HG02970 (cell line): ENCODE measurements at regions not wholly inside any gene's neighbourhood (a gene's known extent, or its start where the extent isn't known, plus 50 kb on each side); places are given as distances from the start of the nearest gene placed in this dataset.
"Not testable (repeated sequence)": the region's sequence is repeated elsewhere in the genome, so short reads cannot be mapped to it uniquely, and the experiment has no call there.

Experiments used
- ATAC-seq: cut with Tn5 transposase; IDR thresholded peaks from one replicate; pipeline ENCODE4 v1.9.1; 2021; ENCODE audit warnings: mild to moderate bottlenecking, moderate library complexity, moderate number of reproducible peaks; ENCODE audit not compliant: unreplicated experiment, low FRiP score

DNA sequence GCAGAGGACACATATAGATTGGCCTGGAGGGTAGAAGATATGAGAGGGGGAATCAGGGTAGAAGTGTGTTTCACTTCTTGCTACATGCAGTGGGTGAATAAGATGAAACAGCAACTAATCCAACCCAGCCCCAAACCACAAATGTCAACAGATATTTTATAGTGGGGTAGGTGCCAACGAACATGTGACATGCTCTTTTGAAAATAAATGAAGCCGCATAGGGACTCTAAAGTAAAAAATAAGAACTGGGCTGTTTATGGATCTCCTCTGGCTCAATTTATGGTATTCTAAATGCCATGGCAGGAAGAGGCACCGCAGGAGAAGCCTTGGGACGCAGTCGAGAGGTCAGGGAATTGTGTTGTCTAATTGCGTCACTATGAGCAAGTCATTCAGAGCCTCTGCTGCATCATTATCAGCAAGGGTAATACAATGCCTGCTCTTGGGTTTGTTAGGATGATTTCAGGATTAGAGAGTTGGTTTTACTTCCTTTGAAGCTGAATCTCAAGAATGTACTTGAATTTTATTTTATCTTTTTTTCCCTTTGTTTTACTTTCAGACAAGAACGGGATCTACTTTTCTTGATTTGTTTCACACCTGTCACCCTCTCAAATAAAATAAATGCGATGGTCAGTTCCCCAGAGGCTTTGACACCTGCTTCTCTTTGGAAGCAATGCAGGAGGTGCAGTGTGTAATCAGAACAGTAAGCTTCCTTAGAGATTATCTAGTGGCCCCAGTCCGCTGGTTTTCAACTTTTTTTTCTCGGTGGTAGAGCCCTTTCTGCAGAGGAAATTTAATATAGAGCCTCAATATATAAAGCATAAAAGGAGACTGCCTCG is 375.6 kb upstream of the CLINT1 start:
- no peak for ATAC-seq

DNA sequence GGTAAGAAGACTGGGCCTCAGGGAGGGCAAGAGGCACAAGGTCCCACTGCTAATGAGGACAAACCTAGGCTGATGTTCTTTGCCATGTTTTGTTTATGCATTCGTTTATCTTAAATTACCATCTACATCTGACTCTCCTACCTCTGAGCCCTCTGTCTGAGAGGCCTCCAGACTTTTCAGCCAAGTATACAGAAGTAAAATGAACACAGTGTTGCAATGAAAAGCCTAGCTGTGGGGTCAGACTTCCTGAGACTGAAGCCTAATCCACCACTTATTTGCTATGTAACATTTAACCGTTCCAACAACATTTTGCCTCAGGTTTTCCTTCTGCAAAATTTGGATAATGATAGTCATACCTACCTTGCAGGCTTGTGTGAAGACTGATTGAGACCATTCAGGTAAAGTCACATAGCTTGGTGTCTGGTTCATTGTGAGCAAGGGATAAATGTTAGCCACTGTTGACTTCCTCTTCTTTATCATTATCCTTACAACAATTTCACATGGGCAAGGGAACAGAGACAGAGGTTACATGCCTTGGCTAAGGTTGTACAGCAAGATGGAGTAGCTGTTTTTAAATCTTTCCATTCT is 374.9 kb upstream of the CLINT1 start:
- ATAC-seq: no peak

DNA sequence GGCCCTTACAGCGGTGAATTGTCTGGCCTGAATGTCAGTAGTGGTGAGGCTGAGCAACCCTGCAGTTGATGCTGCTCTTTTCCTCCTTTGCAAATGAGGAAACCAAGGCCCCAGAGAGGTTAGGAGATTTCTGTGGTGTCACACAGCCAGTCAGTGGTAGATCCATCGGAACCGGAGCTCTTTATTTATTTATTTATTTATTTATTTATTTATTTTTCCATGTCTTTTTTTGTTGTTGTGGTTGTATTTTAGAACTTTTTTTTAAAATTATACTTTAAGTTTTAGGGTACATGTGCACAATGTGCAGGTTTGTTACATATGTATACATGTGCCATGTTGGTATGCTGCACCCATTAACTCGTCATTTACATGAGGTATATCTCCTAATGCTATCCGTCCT is 368.4 kb upstream of the CLINT1 start:
- not testable (repeated sequence) for ATAC-seq

DNA sequence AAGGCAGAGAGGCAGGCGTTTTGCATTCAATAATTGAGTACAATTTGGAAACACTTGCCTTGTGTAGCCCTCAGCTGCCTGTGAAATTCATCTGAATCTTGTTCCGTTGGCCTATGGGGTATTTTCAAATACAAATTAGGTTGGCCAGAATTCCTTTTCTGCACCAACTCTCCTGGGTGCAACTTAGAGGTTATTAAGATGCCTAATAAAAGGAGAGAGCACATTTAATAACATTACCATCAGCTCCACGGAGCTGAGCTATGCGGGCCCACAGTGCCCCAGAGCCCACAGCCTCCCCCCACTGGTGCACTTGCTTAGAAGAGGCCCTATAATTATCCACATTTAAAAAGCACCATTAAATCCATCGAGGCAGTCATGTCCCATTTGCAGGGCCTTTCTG is 367.6 kb upstream of the CLINT1 start:
- no peak for ATAC-seq

DNA sequence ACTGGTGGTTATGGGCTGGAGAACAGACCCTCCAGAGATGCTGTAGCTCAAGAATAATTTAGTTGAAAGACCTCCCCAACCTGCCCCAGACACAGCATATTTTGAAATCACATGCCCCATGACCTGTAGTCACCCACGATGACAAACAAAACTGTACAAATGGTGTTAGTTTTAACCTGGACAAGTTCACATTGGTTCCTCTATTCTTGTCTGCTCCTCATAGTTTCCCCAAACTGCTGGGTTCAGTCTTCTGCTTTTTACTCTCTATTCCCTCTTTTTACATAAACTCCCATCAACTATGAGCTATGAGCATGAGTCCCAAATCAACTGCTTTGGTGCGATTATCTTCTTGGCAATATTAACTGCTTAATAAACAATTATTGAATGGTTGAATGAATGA is 365.3 kb upstream of the CLINT1 start:
- no peak for ATAC-seq

DNA sequence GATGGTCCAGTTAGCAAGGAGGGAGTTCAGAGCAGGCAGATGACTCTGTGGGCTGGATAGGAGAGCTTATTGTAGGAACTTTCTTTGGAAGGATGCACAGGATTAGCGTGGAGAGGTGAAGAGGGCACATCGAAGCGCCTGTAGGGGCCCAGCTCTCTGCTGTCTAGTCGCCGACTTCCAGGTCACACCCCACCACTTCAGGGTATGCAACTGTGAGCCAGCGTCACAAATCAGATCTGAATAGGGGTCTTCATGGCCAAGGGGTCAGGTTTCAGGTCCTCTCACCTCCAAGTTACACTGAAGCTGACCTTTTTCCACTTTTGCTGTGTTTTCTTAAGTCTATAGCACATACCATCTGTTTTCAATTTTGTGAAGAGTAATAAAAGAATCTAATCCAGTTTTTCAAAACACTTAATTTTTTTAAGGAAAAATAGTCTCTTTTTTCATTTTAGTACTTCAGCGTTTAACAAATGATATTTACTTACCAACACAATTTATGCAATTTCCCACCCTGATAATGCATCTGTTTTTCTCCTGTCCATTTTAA is 364.2 kb upstream of the CLINT1 start:
- no peak for ATAC-seq

DNA sequence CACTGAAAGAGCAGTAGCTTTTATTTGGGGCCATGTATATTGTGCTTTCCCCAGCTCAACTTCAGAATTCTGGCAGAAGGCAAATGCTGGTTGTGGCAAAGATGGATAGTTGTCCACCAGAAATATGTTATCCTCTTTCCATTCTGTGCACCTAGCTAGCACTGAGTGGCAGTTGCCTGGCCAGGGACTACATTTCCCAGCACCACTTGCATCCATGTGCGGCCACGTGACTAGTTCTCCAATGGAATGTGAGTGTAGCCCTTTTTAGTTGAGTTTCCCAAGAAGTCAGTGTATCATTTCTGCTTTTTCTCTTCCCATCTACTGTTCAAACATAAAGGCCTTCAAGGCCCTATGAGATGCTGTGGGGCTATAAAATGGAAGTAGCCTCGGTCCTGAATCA is 354.0 kb upstream of the CLINT1 start:
- ATAC-seq: no peak

DNA sequence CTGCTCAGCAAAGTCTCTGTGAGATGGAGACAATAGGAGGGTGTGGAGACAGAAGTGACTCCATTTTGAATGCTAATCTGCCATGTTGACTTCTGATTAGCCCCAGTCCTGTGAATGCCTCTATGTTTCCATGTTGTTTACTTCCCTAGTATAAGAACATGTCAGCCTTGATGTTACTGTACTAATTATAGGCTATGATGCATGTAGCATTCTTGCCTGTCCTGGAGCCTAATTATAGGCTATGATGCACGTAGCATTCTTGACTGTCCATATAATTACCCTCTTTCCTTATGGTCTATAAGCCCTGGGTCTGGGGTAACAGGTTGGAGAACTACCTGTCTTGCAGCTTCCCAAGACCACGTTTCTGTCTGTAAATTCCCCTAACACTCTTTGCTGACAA is 353.3 kb upstream of the CLINT1 start:
- no peak for ATAC-seq

DNA sequence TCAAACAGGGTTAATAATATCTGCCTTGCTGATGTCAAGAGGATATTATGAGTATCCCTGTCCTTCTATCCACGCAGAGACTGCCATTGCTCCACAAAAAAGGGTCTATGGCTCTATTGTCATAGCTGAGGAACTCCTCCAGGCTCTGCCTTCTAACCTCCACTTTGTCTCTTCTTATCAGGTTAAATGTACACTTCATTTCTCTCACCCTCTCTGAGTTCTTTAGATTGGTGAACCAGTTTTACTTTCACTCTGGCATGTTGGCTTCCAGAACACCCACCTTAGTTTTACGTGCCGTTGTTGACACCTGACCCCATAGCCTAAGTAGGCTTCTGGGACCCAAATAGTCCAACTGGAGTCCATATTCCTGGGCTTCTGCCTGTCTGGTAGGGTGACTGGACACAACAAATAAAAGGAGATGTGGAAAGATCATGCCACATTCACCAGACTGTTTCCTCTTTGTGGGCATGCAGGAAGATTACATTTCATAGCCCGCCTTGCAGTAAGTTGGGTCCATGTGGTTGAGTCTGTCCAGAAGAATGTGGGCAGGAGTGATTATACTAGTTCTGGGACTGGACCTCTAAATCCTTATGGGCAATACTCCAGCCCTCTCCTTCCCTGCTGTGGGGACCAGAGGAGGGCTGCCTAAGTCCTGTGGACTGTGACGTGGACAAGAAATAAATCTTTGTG is 350.4 kb upstream of the CLINT1 start:
- no peak for ATAC-seq

DNA sequence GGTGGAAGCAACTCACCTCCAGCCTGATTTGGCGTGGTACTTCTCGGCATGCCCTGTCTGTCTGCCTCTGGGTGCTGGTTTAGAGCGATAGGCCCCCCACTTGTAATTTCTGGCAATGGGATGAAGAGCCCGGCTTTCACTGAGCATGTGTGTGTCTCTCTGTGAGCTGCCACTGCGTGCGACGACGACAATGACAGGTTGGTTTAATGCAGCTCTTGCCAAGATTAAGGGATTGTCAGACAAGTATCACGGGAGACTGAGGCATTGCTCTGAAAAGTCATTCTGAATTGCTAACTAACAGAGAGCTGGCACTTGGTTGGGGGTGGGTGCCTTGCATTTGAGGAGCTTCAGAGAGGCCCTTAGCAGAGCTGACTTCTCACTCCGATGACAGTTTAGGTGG is 348.8 kb upstream of the CLINT1 start:
- no peak for ATAC-seq

DNA sequence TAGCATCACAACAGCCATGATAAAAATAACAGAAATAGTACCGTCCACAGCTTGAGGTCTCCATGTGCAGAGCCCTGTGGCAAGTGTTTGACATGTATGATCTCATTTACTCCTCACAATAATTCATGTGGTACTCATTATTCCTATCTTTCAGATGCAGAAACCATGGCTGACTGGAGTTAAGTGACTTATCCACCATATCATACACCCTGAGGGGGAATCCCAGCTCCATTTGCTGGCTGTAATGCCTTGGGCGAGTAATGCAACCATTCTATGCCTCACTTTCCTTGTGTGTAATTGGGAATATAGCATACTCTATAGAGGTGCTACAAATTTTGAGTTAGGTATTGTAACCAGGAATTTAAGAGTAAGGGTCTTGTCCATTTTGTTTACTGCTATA is 347.0 kb upstream of the CLINT1 start:
- no peak for ATAC-seq

DNA sequence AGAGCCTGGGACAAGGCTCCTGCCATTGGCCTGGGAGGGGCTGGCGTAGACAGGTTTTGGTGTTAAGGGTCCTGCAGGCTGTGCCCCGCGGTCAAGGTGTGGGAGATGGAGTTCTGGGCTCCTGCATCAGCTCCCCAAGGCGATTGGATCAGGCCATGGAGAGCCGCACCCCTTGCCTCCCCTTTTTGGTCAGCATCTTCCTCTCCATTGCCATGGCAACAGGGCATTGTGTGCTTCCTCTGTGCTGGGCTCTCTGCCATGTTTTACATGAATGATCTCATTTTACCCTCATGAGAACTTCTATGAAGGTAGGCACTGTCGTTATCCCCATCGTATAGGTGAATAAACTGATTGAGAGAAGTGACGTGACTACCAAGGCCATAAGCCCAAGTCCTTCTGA is 344.3 kb upstream of the CLINT1 start:
- ATAC-seq: no peak

DNA sequence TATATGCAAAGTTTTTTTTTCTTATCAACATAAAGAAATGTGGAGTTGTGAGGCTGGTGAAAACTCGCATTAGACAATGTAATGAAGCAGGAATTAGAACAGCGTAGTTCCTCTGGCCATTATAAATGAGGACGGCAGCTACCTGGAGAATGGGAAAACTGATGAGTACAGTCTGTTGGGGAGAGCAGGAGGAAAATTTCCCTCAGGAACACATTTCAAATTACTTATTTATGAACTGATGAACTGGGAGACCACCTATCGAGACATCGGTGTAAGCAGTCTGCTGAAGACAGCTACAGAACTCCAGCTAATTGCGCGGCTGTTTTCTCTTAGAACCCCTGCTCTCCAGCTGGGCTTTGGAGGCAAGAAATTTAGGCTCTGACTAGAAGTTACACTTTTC is 343.9 kb upstream of the CLINT1 start:
- no peak for ATAC-seq

DNA sequence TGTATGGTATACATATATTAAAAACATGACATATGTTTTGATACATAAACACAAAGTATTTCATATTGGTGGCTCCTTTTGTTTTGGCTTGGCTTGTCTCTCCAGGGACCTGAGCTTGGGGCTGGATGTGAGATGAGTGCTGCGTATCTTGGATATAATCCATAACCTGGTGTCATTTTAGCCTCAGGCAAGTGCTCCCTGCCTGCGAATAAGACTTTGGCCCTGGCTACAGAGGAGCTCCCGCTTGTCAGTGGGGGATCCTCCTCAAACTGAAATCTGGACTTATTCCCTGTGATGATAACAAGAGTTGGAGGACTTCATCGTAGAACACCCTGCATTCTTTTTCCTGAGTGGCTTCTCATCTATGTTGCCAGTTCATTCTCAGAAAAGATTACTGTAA is 341.7 kb upstream of the CLINT1 start:
- ATAC-seq: no peak

DNA sequence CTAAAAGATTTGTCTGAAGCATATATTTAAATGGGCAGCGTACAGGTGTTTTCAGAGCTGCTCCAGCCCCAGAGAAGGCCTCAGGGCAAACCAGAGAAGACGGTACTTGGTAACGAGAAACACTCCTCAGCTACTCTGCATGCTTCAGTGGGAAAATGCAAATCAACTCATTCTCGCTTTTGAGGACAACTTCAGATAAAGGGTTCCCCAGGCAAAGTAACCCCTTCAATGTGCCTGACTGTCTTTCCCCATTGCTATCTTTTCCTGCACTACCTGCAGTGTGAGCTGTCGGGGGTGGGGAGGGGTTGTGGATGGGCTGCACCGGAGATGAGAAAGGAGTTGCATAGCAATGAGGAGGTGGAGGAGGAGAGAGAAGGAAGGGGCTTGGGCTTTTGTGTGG is 339.7 kb upstream of the CLINT1 start:
- no peak for ATAC-seq

DNA sequence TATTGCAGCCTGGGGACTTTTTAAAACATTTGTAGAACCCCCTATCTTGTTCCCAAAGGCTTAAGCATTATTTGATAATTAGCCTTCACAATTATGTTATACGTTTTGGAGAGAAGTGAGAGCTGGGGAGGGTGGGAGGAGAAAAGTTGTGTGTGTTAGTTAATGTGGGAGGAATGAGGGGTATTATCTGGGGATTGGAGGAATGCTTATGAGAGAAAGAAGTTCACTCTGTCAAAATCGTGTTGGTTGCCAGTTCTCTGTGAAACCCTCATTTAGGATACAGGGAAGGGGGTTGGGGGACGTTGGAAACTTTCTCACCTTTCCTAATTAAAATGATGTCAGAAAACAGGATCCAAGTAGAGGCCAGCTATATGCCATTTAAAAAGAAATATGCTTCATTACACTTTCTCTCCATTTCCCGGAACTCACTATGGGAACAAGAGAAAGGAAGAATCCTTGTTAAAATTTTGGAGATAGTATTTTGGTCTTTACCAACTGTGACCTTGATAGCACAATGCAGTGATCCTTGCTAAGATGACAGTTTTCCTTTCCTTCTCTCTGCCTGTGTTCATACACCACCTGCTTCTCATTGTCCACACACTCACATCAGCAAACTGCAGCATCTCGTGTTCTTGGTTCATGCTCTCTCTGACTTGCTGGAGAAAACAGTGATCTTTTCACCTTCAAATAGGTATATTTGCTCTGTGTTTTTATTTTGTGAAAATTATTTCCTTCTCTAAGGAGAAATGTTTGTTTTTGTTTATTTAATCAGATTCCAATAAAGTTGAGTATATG is 336.7 kb upstream of the CLINT1 start:
- no peak for ATAC-seq

DNA sequence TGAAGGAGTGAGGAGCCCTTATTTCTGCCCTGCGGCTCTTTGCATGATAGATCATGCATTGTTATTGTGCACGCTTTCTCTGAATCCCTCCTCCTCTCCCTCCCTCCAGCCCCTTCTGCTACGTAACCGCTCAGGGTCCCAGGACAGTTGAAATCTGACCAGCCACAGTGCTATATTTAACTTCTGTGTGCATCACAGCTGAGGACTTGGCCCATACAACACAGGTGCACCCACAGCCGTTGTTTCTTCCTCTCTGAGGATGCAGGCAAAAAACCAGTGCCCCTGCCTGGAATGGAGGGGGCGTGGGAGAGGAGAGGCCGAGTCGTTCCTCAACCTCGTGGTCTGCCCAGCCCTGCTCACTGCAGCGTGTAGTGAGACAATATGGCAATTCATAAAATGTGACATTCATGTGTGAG is 335.6 kb upstream of the CLINT1 start:
- no peak for ATAC-seq

DNA sequence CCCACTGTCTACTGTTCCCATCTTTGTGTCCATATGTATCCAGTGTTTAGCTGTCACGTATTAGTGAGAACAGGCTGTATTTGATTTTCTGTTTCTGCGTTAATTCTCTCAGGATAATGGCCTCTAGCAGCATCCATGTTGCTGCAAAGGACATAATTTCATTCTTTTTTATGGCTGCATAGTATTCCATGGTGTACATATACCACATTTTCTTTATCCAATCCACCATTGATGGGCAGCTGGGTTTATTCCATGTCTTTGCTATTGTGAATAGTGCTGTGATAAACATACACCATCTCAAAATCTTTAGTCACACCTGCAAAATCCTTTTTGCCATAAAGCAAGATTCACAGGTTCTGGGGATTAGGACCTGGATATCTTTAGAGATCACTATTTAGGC is 334.4 kb upstream of the CLINT1 start:
- ATAC-seq: not testable (repeated sequence)

DNA sequence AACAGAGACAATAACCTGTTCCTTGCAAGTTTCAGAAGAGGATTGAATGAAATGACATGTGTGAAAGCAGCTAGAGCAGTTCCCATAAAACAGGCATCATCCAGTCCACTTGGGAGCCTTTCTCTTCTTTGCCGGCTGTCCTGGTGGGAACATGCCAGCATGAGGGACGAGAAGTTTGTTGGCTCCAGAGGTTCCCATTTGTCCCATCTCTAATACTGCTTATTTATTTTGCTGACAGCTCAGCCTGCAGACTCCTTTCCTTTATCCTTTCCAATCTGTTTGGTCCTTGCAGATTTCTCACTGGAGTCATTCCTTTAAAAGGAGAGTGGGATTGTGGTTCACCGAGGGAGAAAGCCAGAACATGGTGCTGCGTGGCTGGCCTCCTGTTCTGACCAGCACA is 321.5 kb upstream of the CLINT1 start:
- ATAC-seq: no peak

DNA sequence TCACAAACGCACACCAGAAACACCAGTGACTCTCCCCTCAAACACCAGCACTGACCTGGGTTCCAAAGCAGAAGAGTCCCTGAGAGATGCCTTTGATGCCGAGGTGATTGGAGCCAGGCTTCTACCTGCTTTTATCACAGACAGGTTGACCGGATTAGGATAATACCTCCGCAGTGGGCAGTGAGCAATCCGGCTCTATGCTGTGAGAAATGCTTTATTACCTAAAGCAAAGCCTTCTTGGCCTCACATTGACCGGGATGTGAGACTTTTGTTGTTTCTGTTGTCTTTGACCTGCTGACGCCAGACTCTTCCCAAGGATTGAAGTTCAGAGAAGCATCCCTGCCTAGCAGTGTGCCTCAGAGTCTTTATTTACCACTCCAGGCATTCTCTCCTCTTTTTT is 320.3 kb upstream of the CLINT1 start:
- no peak for ATAC-seq

DNA sequence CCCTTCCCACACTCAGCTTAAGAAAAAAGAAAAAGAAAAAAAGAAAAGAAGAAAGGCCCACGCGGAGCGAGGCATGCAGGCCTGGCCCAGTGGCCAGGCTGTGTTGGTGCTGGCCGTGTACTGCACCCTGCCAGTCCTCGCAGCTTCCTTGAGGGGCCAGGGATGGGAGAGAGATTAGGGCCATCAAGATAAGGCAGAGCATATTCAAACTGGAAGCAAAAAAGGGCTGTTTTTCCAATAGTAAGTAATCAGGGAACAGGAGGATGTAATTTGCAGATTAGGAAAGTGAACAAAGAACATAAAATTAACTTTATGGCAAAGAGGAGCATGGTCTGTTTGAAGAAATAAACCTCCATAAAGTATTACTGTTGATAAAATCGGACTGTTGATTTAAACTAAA is 319.6 kb upstream of the CLINT1 start:
- ATAC-seq: no peak
